BE2C (cell line): ENCODE measurements at regions not wholly inside any gene's neighbourhood (a gene's known extent, or its start where the extent isn't known, plus 50 kb on each side); places are given as distances from the start of the nearest gene placed in this dataset.

Source experiments
- DNase-seq: peaks from one replicate; pipeline ENCODE4 v3.0.0-alpha.2; 2020
- H3K27me3 ChIP-seq: fragments of 250-450 bp; sonication (Bioruptor Pico); 2 replicates; pipeline ENCODE4 v1.5.1; 2020; ENCODE audit warnings: mild to moderate bottlenecking
- H3K36me3 ChIP-seq: fragments of 250-450 bp; sonication (Bioruptor Pico); 2 replicates; pipeline ENCODE4 v1.5.1; 2020; ENCODE audit warnings: mild to moderate bottlenecking
- H3K4me1 ChIP-seq: fragments of 250-450 bp; sonication (Bioruptor Pico); 2 replicates; pipeline ENCODE4 v1.5.1; 2020
- H3K4me3 ChIP-seq: 2 replicates; pipeline ENCODE4 v1.5.1; 2011; ENCODE audit warnings: low read depth, low read length
- H3K9me3 ChIP-seq: fragments of 250-450 bp; sonication (Bioruptor Pico); 2 replicates; pipeline ENCODE4 v1.5.1; 2020
- CTCF ChIP-seq: IDR thresholded peaks from 2 replicates; pipeline ENCODE4 v1.5.1; 2012; ENCODE audit warnings: mild to moderate bottlenecking, low read depth, low read length

- Histone ChIP-seq H3K27me3 (peaks cover 12% of the 10 kb centered on the region), H3K9me3 (no peaks in the 10 kb centered on the region; the same call in 1 of the 2 replicates), H3K36me3 (no peaks in the 10 kb centered on the region), H3K4me3 (no peak overlapping the region), H3K4me1 (no peaks in the 10 kb centered on the region)
- no peak for DNase-seq
- no peak for TF ChIP-seq CTCF
Observed at GRCh38 chr21:36606983-36607325, 92.0 kb upstream of the SIM2 start.

GRCh38 chr21:36608041-36608896 lies 90.6 kb upstream of the SIM2 start:
- Histone ChIP-seq H3K27me3 (peaks cover 15% of the 10 kb centered on the region), H3K4me1 (no peaks in the 10 kb centered on the region), H3K4me3 (no peak overlapping the region), H3K9me3 (no peaks in the 10 kb centered on the region; the same call in 1 of the 2 replicates), H3K36me3 (no peaks in the 10 kb centered on the region)
- DNase-seq: no peak
- TF ChIP-seq CTCF: no peak

GRCh38 chr21:36608897-36609225 lies 90.1 kb upstream of the SIM2 start:
- Histone ChIP-seq H3K36me3 (no peaks in the 10 kb centered on the region), H3K27me3 (peaks cover 16% of the 10 kb centered on the region), H3K4me1 (no peaks in the 10 kb centered on the region), H3K9me3 (no peaks in the 10 kb centered on the region; the same call in 1 of the 2 replicates), H3K4me3 (no peak overlapping the region)
- TF ChIP-seq CTCF: no peak
- DNase-seq: no peak

- Histone ChIP-seq H3K27me3 (peaks cover 16% of the 10 kb centered on the region), H3K4me3 (no peak overlapping the region), H3K36me3 (no peaks in the 10 kb centered on the region), H3K9me3 (no peaks in the 10 kb centered on the region; the same call in 1 of the 2 replicates), H3K4me1 (no peaks in the 10 kb centered on the region)
- no peak for DNase-seq
- TF ChIP-seq CTCF: no peak
Observed at GRCh38 chr21:36609654-36610053, 89.3 kb upstream of the SIM2 start.

GRCh38 chr21:36610201-36610600 lies 88.7 kb upstream of the SIM2 start:
- Histone ChIP-seq H3K27me3 (peaks cover 16% of the 10 kb centered on the region), H3K4me1 (no peaks in the 10 kb centered on the region), H3K4me3 (no peak overlapping the region), H3K36me3 (no peaks in the 10 kb centered on the region), H3K9me3 (no peaks in the 10 kb centered on the region; the same call in 1 of the 2 replicates)
- no peak for DNase-seq
- TF ChIP-seq CTCF: no peak

GRCh38 chr21:36610935-36611334 lies 88.0 kb upstream of the SIM2 start:
- Histone ChIP-seq H3K4me1 (no peaks in the 10 kb centered on the region), H3K4me3 (no peak overlapping the region), H3K9me3 (no peaks in the 10 kb centered on the region; the same call in 1 of the 2 replicates), H3K27me3 (peaks cover 16% of the 10 kb centered on the region), H3K36me3 (no peaks in the 10 kb centered on the region)
- no peak for DNase-seq
- no peak for TF ChIP-seq CTCF
